A549 (cell line): ENCODE measurements at regions not wholly inside any gene's neighbourhood (a gene's known extent, or its start where the extent isn't known, plus 50 kb on each side); places are given as distances from the start of the nearest gene placed in this dataset.

Source experiments
- ATAC-seq, 2 experiments: fragments of 200-7000 bp in 1 of 2; fragments of >200 bp in 1 of 2; cut with Nextera tagmentation in 1 of 2; cut with Tn5 transposase in 1 of 2; 3 replicates each; pipeline versions ENCODE4 v1.8.0 to v1.9.1; 2018 to 2020; ENCODE audit warnings: mild to moderate bottlenecking in 1 of 2, moderate library complexity in 1 of 2
- CTCF ChIA-PET: fragments of 300-600 bp; sonication (Branson Sonifier 250); formaldehyde crosslinking; extraction: SDS; loops from one replicate; lab custom pipeline; 2021; ENCODE audit warnings: antibody characterized with exemption, inconsistent platforms; lab: Yijun Ruan, JAX
- POLR2A ChIA-PET: fragments of 350-600 bp; formaldehyde crosslinking; extraction: SDS; loops from one replicate; lab custom pipeline; 2021; ENCODE audit warnings: antibody characterized with exemption, inconsistent platforms; lab: Yijun Ruan, JAX
- DNase-seq, 2 experiments: peaks; one replicate each; pipeline versions ENCODE4 v3.0.0 to v3.0.0-alpha.2; 2011 to 2016; ENCODE audit warnings: low read depth in 1 of 2, low spot score in 1 of 2
- FAIRE-seq: peaks from 2 replicates; lab custom pipeline; 2011; peaks lifted over from hg19 to GRCh38; lab: Jason Lieb, UNC
- H3K27ac ChIP-seq, 2 experiments: fragments of >200 bp; sonication (Bioruptor Twin); formaldehyde crosslinking; 3 replicates each; pipeline ENCODE4 v1.5.1; 2016 to 2017
- H3K4me1 ChIP-seq: fragments of >200 bp; sonication (Bioruptor Twin); formaldehyde crosslinking; 3 replicates; pipeline ENCODE4 v1.6.1; 2016
- H3K4me2 ChIP-seq: fragments of >200 bp; sonication (Bioruptor Twin); formaldehyde crosslinking; 3 replicates; pipeline ENCODE4 v1.6.1; 2016
- H3K4me3 ChIP-seq: fragments of >200 bp; sonication (Bioruptor Twin); formaldehyde crosslinking; 3 replicates; pipeline ENCODE4 v1.5.1; 2016
- H3K9me3 ChIP-seq: fragments of >200 bp; sonication (Bioruptor Twin); formaldehyde crosslinking; 3 replicates; pipeline ENCODE4 v1.6.1; 2016
- BHLHE40 ChIP-seq: IDR thresholded peaks from 2 replicates; pipeline ENCODE4 v1.6.1; 2012; ENCODE audit warnings: low read depth, low read length, inconsistent platforms
- CBX2 ChIP-seq: fragments of 200-600 bp; sonication (generic); IDR thresholded peaks from 2 replicates; pipeline ENCODE4 v1.6.1; 2016; ENCODE audit warnings: low read depth, mild to moderate bottlenecking, borderline replicate concordance
- CEBPB ChIP-seq, 2 experiments: fragments of >200 bp in 1 of 2; sonication (Bioruptor Twin) in 1 of 2; formaldehyde crosslinking in 1 of 2; IDR thresholded peaks; 2 replicates each; pipeline ENCODE4 v1.6.1; 2012 to 2016
- FOSB ChIP-seq: fragments of 250-450 bp; sonication (Bioruptor Pico); IDR thresholded peaks from 2 replicates; pipeline ENCODE4 v1.5.0; 2020; ENCODE audit warnings: mild to moderate bottlenecking, moderate library complexity
- FOXS1 ChIP-seq: fragments of 250-450 bp; sonication (Bioruptor Pico); IDR thresholded peaks from 2 replicates; pipeline ENCODE4 v1.5.0; 2020; ENCODE audit warnings: mild to moderate bottlenecking, moderate library complexity
- GATA3 ChIP-seq: IDR thresholded peaks from 2 replicates; pipeline ENCODE4 v1.6.1; 2012; ENCODE audit warnings: borderline replicate concordance
- HMGXB4 ChIP-seq: fragments of 250-450 bp; sonication (Bioruptor Pico); IDR thresholded peaks from 2 replicates; pipeline ENCODE4 v1.5.0; 2021; ENCODE audit warnings: mild to moderate bottlenecking, moderate library complexity, borderline replicate concordance
- HOXA7 ChIP-seq: fragments of 250-450 bp; sonication (Bioruptor Pico); IDR thresholded peaks from 2 replicates; pipeline ENCODE4 v1.5.0; 2020; ENCODE audit warnings: mild to moderate bottlenecking, moderate library complexity
- HOXB13 ChIP-seq: fragments of 250-450 bp; sonication (Bioruptor Pico); IDR thresholded peaks from 2 replicates; pipeline ENCODE4 v1.5.0; 2020; ENCODE audit warnings: low read depth, mild to moderate bottlenecking, moderate library complexity
- JUN ChIP-seq, 2 experiments: fragments of >200 bp; sonication (Bioruptor Twin); formaldehyde crosslinking; IDR thresholded peaks; 2 replicates in 1 of 2; 3 replicates in 1 of 2; pipeline ENCODE4 v1.6.1; 2016 to 2017
- JUNB ChIP-seq: fragments of >200 bp; sonication (Bioruptor Twin); formaldehyde crosslinking; IDR thresholded peaks from 2 replicates; pipeline ENCODE4 v1.6.1; 2016
- NPAS2 ChIP-seq: fragments of 250-450 bp; sonication (Bioruptor Pico); IDR thresholded peaks from 2 replicates; pipeline ENCODE4 v1.8.0; 2022; ENCODE audit warnings: mild to moderate bottlenecking, moderate library complexity, borderline replicate concordance
- NR3C1 ChIP-seq: fragments of >200 bp; sonication (Bioruptor Twin); formaldehyde crosslinking; IDR thresholded peaks from 3 replicates; pipeline ENCODE4 v1.6.1; 2017
- RAD21 ChIP-seq, 2 experiments: fragments of >200 bp in 1 of 2; sonication (Bioruptor Twin) in 1 of 2; formaldehyde crosslinking in 1 of 2; IDR thresholded peaks in 1 of 2; conservative IDR thresholded peaks in 1 of 2; 2 replicates in 1 of 2; 3 replicates in 1 of 2; pipeline ENCODE4 v1.6.1; 2012 to 2018; ENCODE audit warnings: inconsistent platforms in 1 of 2
- RARB ChIP-seq: fragments of 250-450 bp; sonication (Bioruptor Pico); IDR thresholded peaks from 2 replicates; pipeline ENCODE4 v1.8.0; 2021; ENCODE audit warnings: mild to moderate bottlenecking, moderate library complexity
- RCOR1 ChIP-seq: fragments of 150-350 bp; IDR thresholded peaks from 2 replicates; pipeline ENCODE4 v1.6.1; 2014; ENCODE audit warnings: antibody characterized with exemption, low read length, low read depth
- REST ChIP-seq: fragments of 200-600 bp; sonication (generic); IDR thresholded peaks from 2 replicates; pipeline ENCODE4 v1.6.1; 2016; ENCODE audit warnings: antibody characterized with exemption, mild to moderate bottlenecking, moderate library complexity
- RNF2 ChIP-seq: fragments of 200-600 bp; sonication (generic); IDR thresholded peaks from 2 replicates; pipeline ENCODE4 v1.6.1; 2016; ENCODE audit warnings: low read depth, mild to moderate bottlenecking, antibody characterized with exemption, moderate library complexity, borderline replicate concordance
- SMC3 ChIP-seq: fragments of >200 bp; sonication (Bioruptor Twin); formaldehyde crosslinking; IDR thresholded peaks from 3 replicates; pipeline ENCODE4 v1.6.1; 2018; ENCODE audit warnings: inconsistent platforms
- SREBF2 ChIP-seq: fragments of 450-650 bp; IDR thresholded peaks from 2 replicates; pipeline ENCODE4 v1.6.1; 2014; ENCODE audit warnings: mild to moderate bottlenecking, moderate library complexity
- TFCP2L1 ChIP-seq: fragments of 250-450 bp; sonication (Bioruptor Pico); IDR thresholded peaks from 2 replicates; pipeline ENCODE4 v1.5.0; 2021; ENCODE audit warnings: mild to moderate bottlenecking
- USF2 ChIP-seq: fragments of 450-650 bp; IDR thresholded peaks from 2 replicates; pipeline ENCODE4 v1.6.1; 2014; ENCODE audit warnings: antibody characterized with exemption
- ZC3H11A ChIP-seq: fragments of 450-650 bp; IDR thresholded peaks from 2 replicates; pipeline ENCODE4 v1.6.1; 2014; ENCODE audit warnings: antibody characterized with exemption, mild to moderate bottlenecking
- WGBS: methylation state at CpG from one replicate; pipeline ENCODE4 v1.1.6; 2017; ENCODE audit errors: missing lambda C conversion rate; 5-methylcytosine and 5-hydroxymethylcytosine counted together
- TF ChIP-seq, protein P1 (sequence below): fragments of >200 bp; sonication (Bioruptor Twin); formaldehyde crosslinking; IDR thresholded peaks from 3 replicates; pipeline ENCODE4 v1.5.1; 2016
- TF ChIP-seq, protein P2 (sequence below): IDR thresholded peaks from 2 replicates; pipeline ENCODE4 v1.6.1; 2012

DNA sequence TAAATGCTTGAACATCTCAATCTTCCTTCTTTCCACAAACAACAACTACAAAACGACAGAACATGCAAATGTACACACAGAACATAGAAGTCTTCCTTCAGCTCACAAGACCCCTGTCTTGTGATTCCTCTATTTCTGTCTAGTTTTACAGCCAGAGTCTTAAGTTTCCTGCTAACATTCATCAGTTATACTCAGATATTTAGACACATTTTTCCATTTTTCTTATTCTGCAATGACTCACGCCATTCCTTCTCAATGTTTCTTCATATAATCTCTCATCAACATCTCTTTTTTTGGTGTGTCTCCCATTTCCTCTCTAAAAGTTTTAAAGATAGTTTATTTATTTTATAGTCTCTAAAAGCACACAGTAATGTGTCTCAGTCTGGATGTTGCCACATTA is 1872.9 kb upstream of the PCDH20 start:
- Histone ChIP-seq H3K27ac (no peak overlapping the region), H3K9me3 (no peaks in the 10 kb centered on the region), H3K4me3 (no peak overlapping the region), H3K4me1 (no peaks in the 10 kb centered on the region), H3K4me2 (no peak overlapping the region)
- FAIRE-seq: no peak
- 11% methylated on average over 2 of the region's 2 CpGs for WGBS
- DNase-seq: no peak
- CTCF ChIA-PET: no interaction called here
- no peak for ATAC-seq
- no peak for TF ChIP-seq JUN (IDR thresholded peaks at IDR 0.05)
- no peak for TF ChIP-seq RNF2
- no peak for TF ChIP-seq BHLHE40
- TF ChIP-seq JUNB: no peak
- no peak for TF ChIP-seq HOXA7
- TF ChIP-seq, protein P1, sequence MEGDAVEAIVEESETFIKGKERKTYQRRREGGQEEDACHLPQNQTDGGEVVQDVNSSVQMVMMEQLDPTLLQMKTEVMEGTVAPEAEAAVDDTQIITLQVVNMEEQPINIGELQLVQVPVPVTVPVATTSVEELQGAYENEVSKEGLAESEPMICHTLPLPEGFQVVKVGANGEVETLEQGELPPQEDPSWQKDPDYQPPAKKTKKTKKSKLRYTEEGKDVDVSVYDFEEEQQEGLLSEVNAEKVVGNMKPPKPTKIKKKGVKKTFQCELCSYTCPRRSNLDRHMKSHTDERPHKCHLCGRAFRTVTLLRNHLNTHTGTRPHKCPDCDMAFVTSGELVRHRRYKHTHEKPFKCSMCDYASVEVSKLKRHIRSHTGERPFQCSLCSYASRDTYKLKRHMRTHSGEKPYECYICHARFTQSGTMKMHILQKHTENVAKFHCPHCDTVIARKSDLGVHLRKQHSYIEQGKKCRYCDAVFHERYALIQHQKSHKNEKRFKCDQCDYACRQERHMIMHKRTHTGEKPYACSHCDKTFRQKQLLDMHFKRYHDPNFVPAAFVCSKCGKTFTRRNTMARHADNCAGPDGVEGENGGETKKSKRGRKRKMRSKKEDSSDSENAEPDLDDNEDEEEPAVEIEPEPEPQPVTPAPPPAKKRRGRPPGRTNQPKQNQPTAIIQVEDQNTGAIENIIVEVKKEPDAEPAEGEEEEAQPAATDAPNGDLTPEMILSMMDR: no peak
- no peak for TF ChIP-seq RAD21 (conservative IDR thresholded peaks at IDR 0.05 in 1 of 2, IDR thresholded peaks at IDR 0.05 in 1 of 2)
- TF ChIP-seq TFCP2L1 (CRISPR knock-in tag): no peak
- TF ChIP-seq RARB: no peak
- TF ChIP-seq CEBPB (IDR thresholded peaks at IDR 0.05): no peak
- POLR2A ChIA-PET: no interaction called here

GRCh38 chr13:63287926-63288325 is 1872.3 kb upstream of the PCDH20 start:
- FAIRE-seq: no peak
- no peak overlapping the region for H3K4me3 ChIP-seq
- TF ChIP-seq HOXB13 (no peak), GATA3 (no peak), FOSB (no peak), CBX2 (no peak), SMC3 (no peak), NPAS2 (CRISPR knock-in tag) (no peak), REST (no peak), USF2 (no peak), TFCP2L1 (CRISPR knock-in tag) (no peak), FOXS1 (no peak), RNF2 (no peak), ZC3H11A (no peak), HMGXB4 (no peak), RCOR1 (no peak), NR3C1 (no peak), SREBF2 (no peak), JUNB (no peak)
- TF ChIP-seq, protein P2, sequence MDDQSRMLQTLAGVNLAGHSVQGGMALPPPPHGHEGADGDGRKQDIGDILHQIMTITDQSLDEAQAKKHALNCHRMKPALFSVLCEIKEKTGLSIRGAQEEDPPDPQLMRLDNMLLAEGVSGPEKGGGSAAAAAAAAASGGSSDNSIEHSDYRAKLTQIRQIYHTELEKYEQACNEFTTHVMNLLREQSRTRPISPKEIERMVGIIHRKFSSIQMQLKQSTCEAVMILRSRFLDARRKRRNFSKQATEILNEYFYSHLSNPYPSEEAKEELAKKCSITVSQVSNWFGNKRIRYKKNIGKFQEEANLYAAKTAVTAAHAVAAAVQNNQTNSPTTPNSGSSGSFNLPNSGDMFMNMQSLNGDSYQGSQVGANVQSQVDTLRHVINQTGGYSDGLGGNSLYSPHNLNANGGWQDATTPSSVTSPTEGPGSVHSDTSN: no peak
- TF ChIP-seq, all 56 proteins: peak for 0
- H3K4me1 ChIP-seq: no peaks in the 10 kb centered on the region
- WGBS: 45% methylated on average over 1 of the region's 1 CpG
- POLR2A ChIA-PET: no interaction called here
- H3K4me2 ChIP-seq: no peak overlapping the region
- H3K27ac ChIP-seq: no peak overlapping the region
- DNase-seq: no peak
- no peaks in the 10 kb centered on the region for H3K9me3 ChIP-seq
- ATAC-seq: no peak
- CTCF ChIA-PET: no interaction called here
